ENCODE measurements at regions not wholly inside any gene's neighbourhood (a gene's known extent, or its start where the extent isn't known, plus 50 kb on each side); places are given as distances from the start of the nearest gene placed in this dataset.

- no peaks in the 10 kb centered on the region for H3K9me3 ChIP-seq (ENCODE audit: low read depth)
- H3K4me3 ChIP-seq = no peak overlapping the region
- H3K4me2 ChIP-seq = no peak overlapping the region
- no peaks in the 10 kb centered on the region for H3K4me1 ChIP-seq (ENCODE audit: insufficient read depth)
- no peaks in the 10 kb centered on the region for H3K27me3 ChIP-seq
- no peak overlapping the region for H3K27ac ChIP-seq
- no peak for TF ChIP-seq EZH2 (IDR thresholded peaks at IDR 0.05; ENCODE audit: borderline replicate concordance)
- 82% methylated on average over 7 of the region's 7 CpGs for WGBS (ENCODE audit: low lambda C conversion rate, missing lambda C conversion rate)
- H2AFZ ChIP-seq = no peak overlapping the region
- DNase-seq (ENCODE audit: low spot score) = no peak
- no peaks in the 10 kb centered on the region for H3K79me2 ChIP-seq
- no peaks in the 10 kb centered on the region for H3K9me2 ChIP-seq (replicated peaks; ENCODE audit: insufficient read depth)
- no peaks in the 10 kb centered on the region for H4K20me1 ChIP-seq (ENCODE audit: insufficient read depth, poor library complexity, severe bottlenecking)
- H3K36me3 ChIP-seq (replicated peaks; ENCODE audit: insufficient read depth, low read depth) = no peaks in the 10 kb centered on the region
Measured at GRCh38 chr2:219901155-219901554, 273.7 kb downstream of the SLC4A3 start.

DNA sequence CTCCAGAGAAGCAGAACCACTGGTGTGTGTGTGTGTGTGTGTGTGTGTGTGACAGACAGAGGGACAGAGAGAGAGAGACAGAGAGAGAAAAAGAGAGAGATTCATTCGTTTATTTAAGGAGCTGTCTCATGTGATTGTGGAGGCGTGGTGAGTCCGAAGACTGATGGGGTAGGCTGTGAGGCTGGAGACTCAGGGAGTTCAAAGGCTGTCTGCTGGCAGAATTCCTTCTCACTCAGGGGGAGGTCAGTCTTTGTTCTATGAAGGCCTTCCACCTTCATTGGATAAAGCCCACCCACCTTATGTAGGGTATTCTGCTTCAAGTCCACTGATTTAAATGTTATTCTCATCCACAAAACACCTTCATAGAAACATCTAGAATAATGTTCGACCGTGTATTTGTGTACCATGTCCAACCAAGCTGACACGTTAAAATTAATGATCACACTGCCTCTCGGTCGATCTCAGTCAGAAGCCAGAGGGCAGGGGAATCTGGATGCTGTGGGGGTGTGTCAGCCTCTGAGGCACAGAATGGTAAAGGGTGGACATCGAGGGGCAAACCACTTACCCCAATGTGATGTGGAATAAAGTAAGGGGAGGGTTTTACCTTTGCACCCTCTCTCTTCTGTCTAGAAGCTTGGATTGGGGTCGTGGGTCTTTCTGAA lies 275.6 kb downstream of the SLC4A3 start:
- Histone ChIP-seq H3K27ac (no peak overlapping the region), H3K79me2 (no peaks in the 10 kb centered on the region), H3K4me2 (no peak overlapping the region), H3K9me3 (ENCODE audit: low read depth) (no peaks in the 10 kb centered on the region), H3K9me2 (replicated peaks; ENCODE audit: insufficient read depth) (no peaks in the 10 kb centered on the region), H3K4me3 (no peak overlapping the region), H2AFZ (no peak overlapping the region), H3K27me3 (no peaks in the 10 kb centered on the region), H3K4me1 (ENCODE audit: insufficient read depth) (no peaks in the 10 kb centered on the region), H4K20me1 (ENCODE audit: insufficient read depth, poor library complexity, severe bottlenecking) (no peaks in the 10 kb centered on the region), H3K36me3 (replicated peaks; ENCODE audit: insufficient read depth, low read depth) (no peaks in the 10 kb centered on the region)
- WGBS (ENCODE audit: low lambda C conversion rate, missing lambda C conversion rate) = 56% methylated on average over 10 of the region's 10 CpGs
- TF ChIP-seq EZH2phosphoT487 (IDR thresholded peaks at IDR 0.05; ENCODE audit: low read depth, severe bottlenecking, unreplicated experiment) (no peak), EZH2 (IDR thresholded peaks at IDR 0.05; ENCODE audit: borderline replicate concordance) (no peak)
- TF ChIP-seq, protein P1, sequence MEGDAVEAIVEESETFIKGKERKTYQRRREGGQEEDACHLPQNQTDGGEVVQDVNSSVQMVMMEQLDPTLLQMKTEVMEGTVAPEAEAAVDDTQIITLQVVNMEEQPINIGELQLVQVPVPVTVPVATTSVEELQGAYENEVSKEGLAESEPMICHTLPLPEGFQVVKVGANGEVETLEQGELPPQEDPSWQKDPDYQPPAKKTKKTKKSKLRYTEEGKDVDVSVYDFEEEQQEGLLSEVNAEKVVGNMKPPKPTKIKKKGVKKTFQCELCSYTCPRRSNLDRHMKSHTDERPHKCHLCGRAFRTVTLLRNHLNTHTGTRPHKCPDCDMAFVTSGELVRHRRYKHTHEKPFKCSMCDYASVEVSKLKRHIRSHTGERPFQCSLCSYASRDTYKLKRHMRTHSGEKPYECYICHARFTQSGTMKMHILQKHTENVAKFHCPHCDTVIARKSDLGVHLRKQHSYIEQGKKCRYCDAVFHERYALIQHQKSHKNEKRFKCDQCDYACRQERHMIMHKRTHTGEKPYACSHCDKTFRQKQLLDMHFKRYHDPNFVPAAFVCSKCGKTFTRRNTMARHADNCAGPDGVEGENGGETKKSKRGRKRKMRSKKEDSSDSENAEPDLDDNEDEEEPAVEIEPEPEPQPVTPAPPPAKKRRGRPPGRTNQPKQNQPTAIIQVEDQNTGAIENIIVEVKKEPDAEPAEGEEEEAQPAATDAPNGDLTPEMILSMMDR (IDR thresholded peaks at IDR 0.05; ENCODE audit: poor library complexity) = no peak
- DNase-seq (ENCODE audit: low spot score) = peak; percentile 17

GRCh38 chr2:219905640-219906039 lies 278.2 kb downstream of the SLC4A3 start:
- Histone ChIP-seq H3K9me2 (replicated peaks; ENCODE audit: insufficient read depth) (no peaks in the 10 kb centered on the region), H3K79me2 (no peaks in the 10 kb centered on the region), H3K4me3 (no peak overlapping the region), H3K27me3 (no peaks in the 10 kb centered on the region), H2AFZ (no peak overlapping the region), H3K4me2 (no peak overlapping the region), H3K9me3 (ENCODE audit: low read depth) (no peaks in the 10 kb centered on the region), H3K27ac (no peak overlapping the region), H4K20me1 (ENCODE audit: insufficient read depth, poor library complexity, severe bottlenecking) (no peaks in the 10 kb centered on the region), H3K36me3 (replicated peaks; ENCODE audit: insufficient read depth, low read depth) (no peaks in the 10 kb centered on the region), H3K4me1 (ENCODE audit: insufficient read depth) (no peaks in the 10 kb centered on the region)
- 94% methylated on average over 2 of the region's 2 CpGs for WGBS (ENCODE audit: low lambda C conversion rate, missing lambda C conversion rate)
- TF ChIP-seq, protein P1 (IDR thresholded peaks at IDR 0.05; ENCODE audit: poor library complexity) = no peak
- no peak for TF ChIP-seq EZH2 (IDR thresholded peaks at IDR 0.05; ENCODE audit: borderline replicate concordance)
- TF ChIP-seq EZH2phosphoT487 (IDR thresholded peaks at IDR 0.05; ENCODE audit: low read depth, severe bottlenecking, unreplicated experiment) = no peak
- DNase-seq (ENCODE audit: low spot score) = no peak

- Histone ChIP-seq H3K4me1 (ENCODE audit: insufficient read depth) (no peaks in the 10 kb centered on the region), H3K27ac (no peak overlapping the region), H3K4me3 (no peak overlapping the region), H3K4me2 (peak overlapping the region; percentile 23), H3K9me3 (ENCODE audit: low read depth) (no peaks in the 10 kb centered on the region), H4K20me1 (ENCODE audit: insufficient read depth, poor library complexity, severe bottlenecking) (no peaks in the 10 kb centered on the region), H3K9me2 (replicated peaks; ENCODE audit: insufficient read depth) (no peaks in the 10 kb centered on the region), H2AFZ (no peak overlapping the region), H3K36me3 (replicated peaks; ENCODE audit: insufficient read depth, low read depth) (no peaks in the 10 kb centered on the region), H3K79me2 (no peaks in the 10 kb centered on the region), H3K27me3 (no peaks in the 10 kb centered on the region)
- TF ChIP-seq EZH2phosphoT487 (IDR thresholded peaks at IDR 0.05; ENCODE audit: low read depth, severe bottlenecking, unreplicated experiment) (no peak), EZH2 (IDR thresholded peaks at IDR 0.05; ENCODE audit: borderline replicate concordance) (no peak)
- TF ChIP-seq, protein P1 (IDR thresholded peaks at IDR 0.05; ENCODE audit: poor library complexity) = no peak
- WGBS (ENCODE audit: low lambda C conversion rate, missing lambda C conversion rate) = 56% methylated on average over 7 of the region's 7 CpGs
- no peak for DNase-seq (ENCODE audit: low spot score)
Measured at GRCh38 chr2:219906114-219907010, 278.9 kb downstream of the SLC4A3 start.

Data from hepatocyte (in vitro differentiated cells).